ENCODE measurements at regions not wholly inside any gene's neighbourhood (a gene's known extent, or its start where the extent isn't known, plus 50 kb on each side); places are given as distances from the start of the nearest gene placed in this dataset.

DNA sequence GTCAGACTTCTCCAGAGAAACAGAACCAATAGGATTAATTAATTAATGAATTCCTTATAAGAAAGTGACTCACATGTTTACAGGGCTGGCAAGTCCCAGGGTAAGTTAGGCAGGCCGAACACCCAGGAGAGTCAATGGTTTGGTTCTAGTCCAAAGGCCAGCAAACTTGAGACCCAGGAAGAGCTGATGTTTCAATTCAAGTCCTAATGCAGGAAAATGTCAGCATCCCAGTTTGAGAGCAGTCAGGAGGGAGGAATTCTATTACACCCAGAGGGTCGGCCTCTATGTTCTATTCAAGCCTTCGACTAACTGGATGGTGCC is 466.0 kb downstream of the INSC start:
- Mint-ChIP-seq H3K4me1 (no peaks in the 10 kb centered on the region; the same call in 1 of the 3 replicates), H3K27me3 (ENCODE audit: insufficient read depth, low read depth, poor library complexity) (peaks cover 6% of the 10 kb centered on the region), H3K36me3 (ENCODE audit: low read depth) (no peaks in the 10 kb centered on the region), H3K27ac (no peak overlapping the region), H3K9me3 (no peaks in the 10 kb centered on the region), H3K4me3 (no peak overlapping the region)
- Histone ChIP-seq H3K4me1 (ENCODE audit: insufficient read depth) (no peaks in the 10 kb centered on the region), H3K4me2 (no peak overlapping the region), H3K79me2 (replicated peaks; ENCODE audit: insufficient read depth) (no peaks in the 10 kb centered on the region), H3K36me3 (ENCODE audit: insufficient read depth) (no peaks in the 10 kb centered on the region), H3K27ac (ENCODE audit: low read depth) (no peak overlapping the region), H3K4me3 (no peak overlapping the region), H4K20me1 (replicated peaks; ENCODE audit: insufficient read depth) (no peaks in the 10 kb centered on the region), H2AFZ (no peak overlapping the region), H3F3A (replicated peaks; ENCODE audit: low read depth) (no peaks in the 10 kb centered on the region), H3K9me2 (ENCODE audit: insufficient read depth) (no peaks in the 10 kb centered on the region), H3K27me3 (ENCODE audit: insufficient read depth) (no peaks in the 10 kb centered on the region)
- no peak for ATAC-seq
- no peak for TF ChIP-seq ZNF331 (CRISPR knock-in tag; IDR thresholded peaks at IDR 0.05; ENCODE audit: low read depth)
- no peak for DNase-seq (ENCODE audit: low spot score)

DNA sequence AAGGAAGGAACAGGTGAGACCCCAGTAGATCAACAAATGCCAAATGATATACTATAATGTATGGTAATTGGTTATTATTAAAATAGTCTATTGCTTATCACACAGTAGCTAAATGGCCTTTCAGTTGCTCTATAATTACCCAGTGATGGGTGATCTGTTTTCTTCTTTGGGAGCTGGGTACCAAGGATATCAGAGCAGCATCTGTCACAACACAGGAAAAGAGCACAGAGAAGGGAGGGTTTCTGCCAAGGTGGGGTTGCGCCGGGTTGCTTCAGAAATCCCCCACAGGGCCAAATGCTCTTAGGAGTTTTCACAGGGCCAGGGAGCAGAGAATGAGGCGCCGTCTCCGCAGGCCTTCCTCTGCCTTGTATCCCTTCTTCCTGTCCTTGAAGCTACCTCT is 469.4 kb downstream of the INSC start:
- no peak overlapping the region for H3K27ac Mint-ChIP-seq
- no peaks in the 10 kb centered on the region for H3K4me1 ChIP-seq (ENCODE audit: insufficient read depth)
- DNase-seq (ENCODE audit: low spot score) (no peak), ATAC-seq (no peak)
- H3K79me2 ChIP-seq (replicated peaks; ENCODE audit: insufficient read depth) = no peaks in the 10 kb centered on the region
- H3K27ac ChIP-seq (ENCODE audit: low read depth) = no peak overlapping the region
- H3K4me2 ChIP-seq = no peak overlapping the region
- H3K4me1 Mint-ChIP-seq = no peaks in the 10 kb centered on the region; the same call in 1 of the 3 replicates
- H2AFZ ChIP-seq = no peak overlapping the region
- H3F3A ChIP-seq (replicated peaks; ENCODE audit: low read depth) = no peaks in the 10 kb centered on the region
- TF ChIP-seq ZNF114 (CRISPR knock-in tag; IDR thresholded peaks at IDR 0.05) = no peak
- no peaks in the 10 kb centered on the region for H3K9me3 Mint-ChIP-seq
- no peak overlapping the region for H3K4me3 Mint-ChIP-seq
- H3K36me3 Mint-ChIP-seq (ENCODE audit: low read depth) = no peaks in the 10 kb centered on the region
- H4K20me1 ChIP-seq (replicated peaks; ENCODE audit: insufficient read depth) = no peaks in the 10 kb centered on the region
- no peaks in the 10 kb centered on the region for H3K27me3 ChIP-seq (ENCODE audit: insufficient read depth)
- H3K36me3 ChIP-seq (ENCODE audit: insufficient read depth) = no peaks in the 10 kb centered on the region
- H3K27me3 Mint-ChIP-seq (ENCODE audit: insufficient read depth, low read depth, poor library complexity) = peaks cover 3% of the 10 kb centered on the region
- peaks cover 5% of the 10 kb centered on the region; the same call in 1 of the 2 replicates for H3K9me2 ChIP-seq (ENCODE audit: insufficient read depth)
- no peak overlapping the region for H3K4me3 ChIP-seq

DNA sequence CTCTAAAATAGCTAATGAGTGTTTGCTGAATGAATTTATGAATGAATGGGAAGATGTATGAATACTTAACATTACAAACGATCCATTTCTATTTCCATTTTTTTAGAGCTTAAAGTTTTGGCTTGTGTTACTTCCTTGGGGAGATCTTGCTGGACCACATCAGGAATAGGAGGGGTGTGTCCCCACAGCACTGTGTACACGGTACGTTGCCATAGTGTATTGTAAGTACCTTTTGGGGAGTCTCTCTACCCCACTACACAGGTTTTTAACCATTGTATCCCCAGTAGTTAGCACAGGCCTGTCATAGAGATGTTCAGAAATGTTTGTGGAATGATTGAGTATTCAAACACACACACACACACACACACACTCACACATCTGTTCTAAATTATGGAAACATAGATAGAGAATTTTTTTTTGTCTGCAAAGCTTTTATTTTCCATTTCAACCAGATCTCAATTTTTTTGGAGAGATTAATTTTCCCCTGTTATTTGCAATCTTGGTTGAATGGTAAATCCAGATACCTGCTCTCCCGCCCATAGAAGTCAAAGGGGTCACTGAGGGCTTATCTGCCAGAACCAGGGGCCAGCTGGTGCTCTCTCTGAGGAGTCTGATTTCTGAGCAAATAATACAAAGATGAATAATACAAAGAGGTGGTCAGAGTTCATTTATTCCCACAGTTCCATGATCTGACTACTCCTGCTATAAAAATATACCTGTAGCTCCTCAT is 471.0 kb downstream of the INSC start:
- no peaks in the 10 kb centered on the region for H3K79me2 ChIP-seq (replicated peaks; ENCODE audit: insufficient read depth)
- no peaks in the 10 kb centered on the region for H3K4me1 ChIP-seq (ENCODE audit: insufficient read depth)
- no peak for DNase-seq (ENCODE audit: low spot score)
- ATAC-seq = no peak
- no peak overlapping the region for H3K4me2 ChIP-seq
- H3K27me3 ChIP-seq (ENCODE audit: insufficient read depth) = no peaks in the 10 kb centered on the region
- H3K27ac ChIP-seq (ENCODE audit: low read depth) = no peak overlapping the region
- H3K36me3 ChIP-seq (ENCODE audit: insufficient read depth) = no peaks in the 10 kb centered on the region
- Mint-ChIP-seq H3K36me3 (ENCODE audit: low read depth) (no peaks in the 10 kb centered on the region), H3K27me3 (ENCODE audit: insufficient read depth, low read depth, poor library complexity) (peaks cover 3% of the 10 kb centered on the region), H3K4me1 (no peaks in the 10 kb centered on the region; the same call in 2 of the 3 replicates), H3K9me3 (0 out of 3 replicates have a peak, but pooled peaks cover 1% of the 10 kb centered on the region), H3K27ac (no peak overlapping the region), H3K4me3 (no peak overlapping the region)
- TF ChIP-seq, protein P1, sequence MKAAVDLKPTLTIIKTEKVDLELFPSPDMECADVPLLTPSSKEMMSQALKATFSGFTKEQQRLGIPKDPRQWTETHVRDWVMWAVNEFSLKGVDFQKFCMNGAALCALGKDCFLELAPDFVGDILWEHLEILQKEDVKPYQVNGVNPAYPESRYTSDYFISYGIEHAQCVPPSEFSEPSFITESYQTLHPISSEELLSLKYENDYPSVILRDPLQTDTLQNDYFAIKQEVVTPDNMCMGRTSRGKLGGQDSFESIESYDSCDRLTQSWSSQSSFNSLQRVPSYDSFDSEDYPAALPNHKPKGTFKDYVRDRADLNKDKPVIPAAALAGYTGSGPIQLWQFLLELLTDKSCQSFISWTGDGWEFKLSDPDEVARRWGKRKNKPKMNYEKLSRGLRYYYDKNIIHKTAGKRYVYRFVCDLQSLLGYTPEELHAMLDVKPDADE (IDR thresholded peaks at IDR 0.05) = no peak
- TF ChIP-seq, protein P2, sequence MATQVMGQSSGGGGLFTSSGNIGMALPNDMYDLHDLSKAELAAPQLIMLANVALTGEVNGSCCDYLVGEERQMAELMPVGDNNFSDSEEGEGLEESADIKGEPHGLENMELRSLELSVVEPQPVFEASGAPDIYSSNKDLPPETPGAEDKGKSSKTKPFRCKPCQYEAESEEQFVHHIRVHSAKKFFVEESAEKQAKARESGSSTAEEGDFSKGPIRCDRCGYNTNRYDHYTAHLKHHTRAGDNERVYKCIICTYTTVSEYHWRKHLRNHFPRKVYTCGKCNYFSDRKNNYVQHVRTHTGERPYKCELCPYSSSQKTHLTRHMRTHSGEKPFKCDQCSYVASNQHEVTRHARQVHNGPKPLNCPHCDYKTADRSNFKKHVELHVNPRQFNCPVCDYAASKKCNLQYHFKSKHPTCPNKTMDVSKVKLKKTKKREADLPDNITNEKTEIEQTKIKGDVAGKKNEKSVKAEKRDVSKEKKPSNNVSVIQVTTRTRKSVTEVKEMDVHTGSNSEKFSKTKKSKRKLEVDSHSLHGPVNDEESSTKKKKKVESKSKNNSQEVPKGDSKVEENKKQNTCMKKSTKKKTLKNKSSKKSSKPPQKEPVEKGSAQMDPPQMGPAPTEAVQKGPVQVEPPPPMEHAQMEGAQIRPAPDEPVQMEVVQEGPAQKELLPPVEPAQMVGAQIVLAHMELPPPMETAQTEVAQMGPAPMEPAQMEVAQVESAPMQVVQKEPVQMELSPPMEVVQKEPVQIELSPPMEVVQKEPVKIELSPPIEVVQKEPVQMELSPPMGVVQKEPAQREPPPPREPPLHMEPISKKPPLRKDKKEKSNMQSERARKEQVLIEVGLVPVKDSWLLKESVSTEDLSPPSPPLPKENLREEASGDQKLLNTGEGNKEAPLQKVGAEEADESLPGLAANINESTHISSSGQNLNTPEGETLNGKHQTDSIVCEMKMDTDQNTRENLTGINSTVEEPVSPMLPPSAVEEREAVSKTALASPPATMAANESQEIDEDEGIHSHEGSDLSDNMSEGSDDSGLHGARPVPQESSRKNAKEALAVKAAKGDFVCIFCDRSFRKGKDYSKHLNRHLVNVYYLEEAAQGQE (IDR thresholded peaks at IDR 0.05; ENCODE audit: unreplicated experiment) = no peak
- TF ChIP-seq NANOG (IDR thresholded peaks at IDR 0.05; ENCODE audit: borderline replicate concordance) (no peak), STAT1 (IDR thresholded peaks at IDR 0.05; ENCODE audit: unreplicated experiment) (no peak), EZH2 (IDR thresholded peaks at IDR 0.05; ENCODE audit: low read depth, unreplicated experiment) (no peak)
- no peaks in the 10 kb centered on the region for H3F3A ChIP-seq (replicated peaks; ENCODE audit: low read depth)
- peaks cover 11% of the 10 kb centered on the region; the same call in 1 of the 2 replicates for H3K9me2 ChIP-seq (ENCODE audit: insufficient read depth)
- H3K4me3 ChIP-seq = no peak overlapping the region
- no peaks in the 10 kb centered on the region for H4K20me1 ChIP-seq (replicated peaks; ENCODE audit: insufficient read depth)
- H2AFZ ChIP-seq = no peak overlapping the region
